HG03066 (cell line): ENCODE measurements at regions not wholly inside any gene's neighbourhood (a gene's known extent, or its start where the extent isn't known, plus 50 kb on each side); places are given as distances from the start of the nearest gene placed in this dataset.

ENCODE experiments used
- ATAC-seq: cut with Tn5 transposase; IDR thresholded peaks from one replicate; pipeline ENCODE4 v1.9.1; 2021; ENCODE audit warnings: low read depth; ENCODE audit not compliant: unreplicated experiment

DNA sequence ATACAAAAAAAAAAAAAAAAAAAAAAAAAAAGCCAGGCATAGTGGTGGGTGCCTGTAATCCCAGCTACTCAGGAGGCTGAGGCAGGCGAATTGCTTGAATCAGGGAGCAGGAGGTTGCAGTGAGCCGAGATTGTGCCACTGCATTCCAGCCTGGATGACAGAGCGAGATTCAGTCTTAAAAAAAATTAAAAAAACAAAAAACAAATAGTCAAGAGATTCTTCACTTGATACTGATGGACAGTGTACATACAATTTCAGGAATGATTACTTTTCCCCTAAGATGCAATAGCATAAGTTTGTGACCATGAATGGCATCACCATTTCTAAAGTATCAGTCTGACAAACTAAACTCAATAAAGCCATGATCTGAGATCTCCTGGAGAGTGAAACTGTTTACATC, 60.8 kb upstream of the IVNS1ABP start:
- ATAC-seq: no peak

DNA sequence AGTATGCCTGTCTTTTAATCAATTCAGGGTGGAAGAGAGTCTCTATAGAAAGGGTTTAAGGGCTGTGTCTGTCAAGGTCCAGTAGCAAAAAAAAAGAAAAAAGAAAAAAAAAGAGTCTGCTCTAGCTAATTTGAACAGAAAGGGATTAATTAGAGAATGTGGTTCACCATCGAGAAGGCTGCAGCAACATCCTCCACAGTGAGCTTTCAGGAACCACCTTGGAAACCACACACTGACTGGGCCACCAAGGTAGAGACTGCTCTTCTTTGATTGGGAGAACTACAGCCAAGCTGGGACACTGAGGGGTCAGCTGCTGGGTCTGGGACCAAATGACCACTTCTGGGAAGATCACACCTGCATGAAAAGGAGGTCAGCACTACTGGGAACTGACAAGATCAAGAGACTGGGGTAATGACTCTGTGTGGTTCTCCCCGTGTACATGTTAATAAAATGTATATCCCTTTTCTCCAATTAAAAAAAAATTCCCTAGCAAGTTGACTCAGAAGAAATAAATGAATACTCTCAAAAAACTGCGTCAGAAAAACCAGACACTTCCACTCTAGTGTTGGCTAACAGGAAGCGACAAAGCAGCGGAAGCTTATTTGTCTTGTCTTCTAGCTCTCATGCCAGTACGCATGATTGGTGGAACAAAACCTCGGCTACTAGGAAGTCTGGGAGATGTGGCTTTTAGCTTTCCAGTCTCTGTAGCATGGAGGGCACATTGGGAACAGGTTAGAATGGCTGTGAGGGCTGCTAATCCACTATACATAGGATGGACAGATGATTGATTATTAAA, 60.0 kb upstream of the IVNS1ABP start:
- no peak for ATAC-seq

DNA sequence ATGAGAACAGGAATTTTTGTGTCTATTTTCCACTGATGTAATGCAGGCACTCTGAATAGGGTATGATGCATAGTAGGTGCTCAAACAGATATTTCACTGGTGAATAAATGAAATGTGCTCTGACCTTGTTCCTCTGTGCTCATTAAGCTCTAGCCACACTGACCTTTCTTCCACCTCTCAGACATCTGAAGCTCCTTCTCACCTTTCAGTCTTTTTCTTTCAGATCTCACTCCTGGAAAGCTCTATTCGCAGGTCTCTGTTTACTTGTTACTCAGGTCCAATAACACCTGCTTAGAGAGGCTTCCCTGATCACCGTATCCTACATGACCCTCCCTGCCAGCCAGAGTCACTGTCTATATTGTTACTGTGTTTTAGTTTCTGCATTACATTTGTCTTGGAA, 59.2 kb upstream of the IVNS1ABP start:
- no peak for ATAC-seq

DNA sequence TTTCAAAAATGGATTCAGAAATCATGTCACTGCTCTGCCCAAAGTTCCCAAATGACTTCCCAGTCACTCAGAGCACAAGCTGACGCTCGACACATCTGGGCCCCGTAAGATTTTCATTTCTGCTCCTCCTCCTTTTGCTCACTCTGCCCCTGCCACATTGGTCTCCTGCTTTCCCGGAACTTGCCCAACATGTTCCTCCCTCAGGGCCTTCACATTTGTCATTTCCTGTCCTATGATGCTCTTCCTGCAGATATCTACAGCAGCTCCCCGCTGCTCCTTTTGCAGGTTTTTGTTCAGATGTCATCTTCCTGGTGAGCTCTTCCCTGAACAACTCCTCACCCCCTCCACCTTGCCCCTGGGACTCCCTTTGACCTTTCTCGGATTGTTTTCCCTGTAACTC, 58.5 kb upstream of the IVNS1ABP start:
- ATAC-seq: no peak

DNA sequence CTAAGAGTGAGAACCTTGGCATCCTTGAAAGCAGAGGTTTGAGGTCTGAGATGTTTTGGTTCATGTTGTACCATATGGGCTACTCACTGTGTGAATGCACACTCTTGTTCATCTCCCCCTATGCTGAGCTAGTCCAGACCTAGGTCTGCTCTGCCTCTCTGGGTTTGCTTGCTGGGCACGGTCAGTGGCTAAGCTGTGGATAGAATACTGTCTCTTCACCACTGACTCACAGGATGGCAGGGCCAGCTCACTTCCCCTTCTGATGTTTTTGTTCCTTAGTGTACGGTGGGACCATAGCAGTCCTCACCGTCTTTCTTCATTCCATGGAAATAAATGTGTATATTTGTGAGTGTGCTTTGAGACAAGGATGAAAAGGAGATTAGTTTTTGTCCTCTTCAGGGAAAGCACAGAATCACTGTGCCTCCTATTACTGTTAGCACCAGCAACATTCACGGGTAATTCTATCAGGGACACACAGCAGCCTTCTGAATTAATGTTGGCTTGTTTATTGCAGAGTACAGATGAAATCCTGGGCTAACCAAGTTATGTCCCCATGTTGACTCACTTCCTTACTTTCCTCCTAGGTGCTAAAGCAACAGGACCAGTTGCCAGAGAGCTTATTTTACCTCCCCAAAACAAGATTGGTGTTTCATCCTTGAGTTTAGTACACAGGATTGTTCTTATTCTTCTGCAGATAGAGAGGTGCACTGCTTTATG, 56.9 kb upstream of the IVNS1ABP start:
- ATAC-seq: no peak

DNA sequence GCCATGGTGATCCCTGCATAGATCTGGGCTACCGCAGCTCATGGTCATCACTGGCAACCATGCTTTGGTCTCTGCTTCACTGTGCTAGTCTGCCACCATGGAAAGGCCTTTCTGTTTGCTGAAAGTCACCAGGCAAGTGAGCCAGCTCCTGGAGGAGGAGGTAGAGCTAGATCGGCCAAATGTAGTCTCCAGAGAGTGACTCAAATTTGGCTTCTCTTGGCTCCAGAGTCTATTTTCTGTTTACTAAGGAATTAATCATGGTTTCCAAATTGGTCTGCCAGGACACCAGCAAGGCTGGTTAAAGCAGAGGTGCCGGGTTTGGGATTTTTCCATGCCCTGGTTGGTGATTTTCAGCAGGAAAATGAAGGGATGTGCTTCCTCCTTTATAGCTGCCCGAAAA, 52.7 kb upstream of the IVNS1ABP start:
- ATAC-seq: no peak

DNA sequence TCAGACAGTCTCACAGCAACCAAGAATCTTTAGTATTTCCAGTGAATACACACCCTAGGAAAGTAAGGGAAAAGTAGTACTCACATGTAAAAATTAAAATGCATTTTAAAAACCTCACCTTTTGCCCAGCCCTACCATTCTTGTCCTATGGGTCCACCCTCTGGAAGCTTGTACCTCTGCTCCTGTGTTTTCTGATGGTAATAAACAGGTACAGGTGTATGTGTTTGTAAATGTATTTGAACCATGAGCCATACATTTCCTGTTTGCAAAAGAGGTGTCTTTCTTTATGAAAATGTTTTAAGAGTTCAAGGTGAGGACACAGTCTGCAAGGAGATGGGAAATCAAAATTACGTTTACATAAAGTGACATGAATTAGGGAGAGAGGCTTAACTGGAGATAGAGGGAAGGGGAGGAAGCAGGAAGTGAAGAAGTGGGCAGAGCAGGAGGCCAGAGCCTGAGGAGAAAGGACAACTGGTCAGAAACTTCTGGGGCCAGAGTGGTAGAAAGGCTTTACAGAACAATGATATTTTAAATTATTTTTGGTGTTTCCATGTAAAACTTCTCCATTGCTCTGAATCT, 52.0 kb upstream of the IVNS1ABP start:
- no peak for ATAC-seq

DNA sequence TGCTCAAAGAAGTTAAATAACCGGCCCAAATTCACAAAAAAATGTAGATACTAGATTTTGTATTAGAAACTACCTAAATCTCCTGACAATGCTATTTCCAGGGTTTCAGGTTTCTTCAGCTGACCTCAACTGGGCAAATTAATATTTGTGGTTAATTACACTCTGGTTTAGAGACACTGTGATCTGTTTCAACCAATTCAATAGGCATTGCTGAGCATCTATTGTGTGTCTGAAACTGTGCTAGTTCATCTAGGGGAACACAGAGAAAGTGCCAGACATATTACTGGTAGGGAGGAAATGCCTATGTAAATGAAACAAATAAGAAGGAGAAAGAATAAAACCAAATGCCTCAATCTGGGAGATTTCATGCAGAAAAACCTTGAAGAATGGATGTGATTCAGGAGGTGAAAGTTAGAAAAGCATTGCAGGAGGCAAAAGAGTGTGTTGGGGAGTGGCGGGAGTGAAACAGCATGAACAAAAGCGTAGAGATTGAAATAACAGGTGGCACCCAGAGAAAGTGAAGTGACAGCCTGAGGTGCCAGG, 51.3 kb upstream of the IVNS1ABP start:
- ATAC-seq: no peak

DNA sequence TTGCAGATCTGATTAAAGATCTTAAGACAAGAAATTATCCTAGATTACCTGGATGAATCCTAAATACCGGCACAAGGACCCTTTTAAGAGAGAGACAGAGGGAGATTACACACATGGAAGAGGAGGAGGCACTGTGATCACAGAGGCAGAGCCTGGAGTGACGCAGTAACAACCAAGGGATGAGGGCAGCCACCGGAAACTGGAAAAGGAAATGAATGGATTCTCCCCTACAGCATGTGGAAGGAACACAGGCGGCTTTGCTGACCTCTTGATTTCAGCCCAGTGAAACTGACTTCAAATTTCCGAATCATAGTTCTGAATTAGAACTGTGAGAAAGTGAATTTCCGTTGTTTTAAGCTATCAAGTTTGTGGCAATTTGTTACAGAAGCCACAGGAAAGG, 50.2 kb upstream of the IVNS1ABP start:
- ATAC-seq: no peak
